HepG2 (cell line): ENCODE measurements at regions not wholly inside any gene's neighbourhood (a gene's known extent, or its start where the extent isn't known, plus 50 kb on each side); places are given as distances from the start of the nearest gene placed in this dataset.

Experiments used
- ATF3 ChIP-seq: sonication (generic); formaldehyde crosslinking; IDR thresholded peaks from 2 replicates; pipeline ENCODE4 v1.4.0; 2020; ENCODE audit warnings: missing genetic modification reagents
- EED ChIP-seq: sonication (generic); formaldehyde crosslinking; IDR thresholded peaks from 2 replicates; pipeline ENCODE4 v1.5.0; 2020; ENCODE audit warnings: mild to moderate bottlenecking, missing genetic modification reagents
- FOXM1 ChIP-seq: sonication (generic); formaldehyde crosslinking; IDR thresholded peaks from 2 replicates; pipeline ENCODE4 v1.5.0; 2020; ENCODE audit warnings: missing genetic modification reagents
- KDM1A ChIP-seq: IDR thresholded peaks from 2 replicates; pipeline ENCODE4 v1.6.1; 2016; ENCODE audit warnings: missing compliant biosample characterization
- PBX3 ChIP-seq: sonication (generic); formaldehyde crosslinking; IDR thresholded peaks from 2 replicates; pipeline ENCODE4 v1.8.1; 2023; ENCODE audit warnings: missing genetic modification reagents, inconsistent platforms, borderline replicate concordance
- POLR2A ChIP-seq, 2 experiments: IDR thresholded peaks; 2 replicates each; pipeline ENCODE4 v1.6.1; 2011; ENCODE audit warnings: low read depth in 2 of 2, low read length in 2 of 2, mild to moderate bottlenecking in 1 of 2, moderate library complexity in 1 of 2; ENCODE audit not compliant: insufficient read depth in 1 of 2
- RXRA ChIP-seq: sonication (generic); formaldehyde crosslinking; IDR thresholded peaks from 2 replicates; pipeline ENCODE4 v1.5.1; 2020; ENCODE audit warnings: missing genetic modification reagents
- SPEN ChIP-seq: sonication (generic); formaldehyde crosslinking; IDR thresholded peaks from 2 replicates; pipeline ENCODE4 v1.5.1; 2020; ENCODE audit warnings: low read depth, mild to moderate bottlenecking, missing genetic modification reagents
- ZBTB46 ChIP-seq: sonication (generic); formaldehyde crosslinking; IDR thresholded peaks from 2 replicates; pipeline ENCODE4 v1.4.0; 2020; ENCODE audit warnings: mild to moderate bottlenecking, missing genetic modification reagents, borderline replicate concordance
- ZNF124 ChIP-seq: sonication (generic); formaldehyde crosslinking; IDR thresholded peaks from 2 replicates; pipeline ENCODE4 v1.4.0; 2020; ENCODE audit warnings: missing genetic modification reagents
- ZNF180 ChIP-seq: sonication (generic); formaldehyde crosslinking; IDR thresholded peaks from 2 replicates; pipeline ENCODE4 v1.4.0; 2020; ENCODE audit warnings: low read depth, missing genetic modification reagents, borderline replicate concordance
- TF ChIP-seq, protein P1 (sequence below): sonication (generic); formaldehyde crosslinking; IDR thresholded peaks from 2 replicates; pipeline ENCODE4 v1.5.0; 2020; ENCODE audit warnings: mild to moderate bottlenecking, missing genetic modification reagents, moderate library complexity
- TF ChIP-seq, protein P2 (sequence below): sonication (generic); formaldehyde crosslinking; IDR thresholded peaks from 2 replicates; pipeline ENCODE4 v1.4.0; 2020; ENCODE audit warnings: missing genetic modification reagents

GRCh38 chr11:128341280-128342248, 245.8 kb downstream of the ETS1 start:
- TF ChIP-seq ZBTB46 (no peak), FOXM1 (CRISPR knock-in tag) (no peak), PBX3 (CRISPR knock-in tag) (no peak), EED (CRISPR knock-in tag) (no peak), RXRA (CRISPR knock-in tag) (no peak), ATF3 (CRISPR knock-in tag) (no peak), ZNF180 (CRISPR knock-in tag) (no peak), SPEN (CRISPR knock-in tag) (no peak), KDM1A (CRISPR knock-in tag) (no peak), POLR2A (IDR thresholded peaks at IDR 0.05; ENCODE audit: insufficient read depth in 1 of 2, low read depth in 2 of 2, low read length in 2 of 2) (no peak), ZNF124 (CRISPR knock-in tag) (no peak)
- TF ChIP-seq, protein P1, sequence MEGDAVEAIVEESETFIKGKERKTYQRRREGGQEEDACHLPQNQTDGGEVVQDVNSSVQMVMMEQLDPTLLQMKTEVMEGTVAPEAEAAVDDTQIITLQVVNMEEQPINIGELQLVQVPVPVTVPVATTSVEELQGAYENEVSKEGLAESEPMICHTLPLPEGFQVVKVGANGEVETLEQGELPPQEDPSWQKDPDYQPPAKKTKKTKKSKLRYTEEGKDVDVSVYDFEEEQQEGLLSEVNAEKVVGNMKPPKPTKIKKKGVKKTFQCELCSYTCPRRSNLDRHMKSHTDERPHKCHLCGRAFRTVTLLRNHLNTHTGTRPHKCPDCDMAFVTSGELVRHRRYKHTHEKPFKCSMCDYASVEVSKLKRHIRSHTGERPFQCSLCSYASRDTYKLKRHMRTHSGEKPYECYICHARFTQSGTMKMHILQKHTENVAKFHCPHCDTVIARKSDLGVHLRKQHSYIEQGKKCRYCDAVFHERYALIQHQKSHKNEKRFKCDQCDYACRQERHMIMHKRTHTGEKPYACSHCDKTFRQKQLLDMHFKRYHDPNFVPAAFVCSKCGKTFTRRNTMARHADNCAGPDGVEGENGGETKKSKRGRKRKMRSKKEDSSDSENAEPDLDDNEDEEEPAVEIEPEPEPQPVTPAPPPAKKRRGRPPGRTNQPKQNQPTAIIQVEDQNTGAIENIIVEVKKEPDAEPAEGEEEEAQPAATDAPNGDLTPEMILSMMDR (CRISPR knock-in tag): no peak
- TF ChIP-seq, protein P2, sequence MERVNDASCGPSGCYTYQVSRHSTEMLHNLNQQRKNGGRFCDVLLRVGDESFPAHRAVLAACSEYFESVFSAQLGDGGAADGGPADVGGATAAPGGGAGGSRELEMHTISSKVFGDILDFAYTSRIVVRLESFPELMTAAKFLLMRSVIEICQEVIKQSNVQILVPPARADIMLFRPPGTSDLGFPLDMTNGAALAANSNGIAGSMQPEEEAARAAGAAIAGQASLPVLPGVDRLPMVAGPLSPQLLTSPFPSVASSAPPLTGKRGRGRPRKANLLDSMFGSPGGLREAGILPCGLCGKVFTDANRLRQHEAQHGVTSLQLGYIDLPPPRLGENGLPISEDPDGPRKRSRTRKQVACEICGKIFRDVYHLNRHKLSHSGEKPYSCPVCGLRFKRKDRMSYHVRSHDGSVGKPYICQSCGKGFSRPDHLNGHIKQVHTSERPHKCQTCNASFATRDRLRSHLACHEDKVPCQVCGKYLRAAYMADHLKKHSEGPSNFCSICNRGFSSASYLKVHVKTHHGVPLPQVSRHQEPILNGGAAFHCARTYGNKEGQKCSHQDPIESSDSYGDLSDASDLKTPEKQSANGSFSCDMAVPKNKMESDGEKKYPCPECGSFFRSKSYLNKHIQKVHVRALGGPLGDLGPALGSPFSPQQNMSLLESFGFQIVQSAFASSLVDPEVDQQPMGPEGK: no peak
